GM23338 (cell line): ENCODE measurements at regions not wholly inside any gene's neighbourhood (a gene's known extent, or its start where the extent isn't known, plus 50 kb on each side); places are given as distances from the start of the nearest gene placed in this dataset.

Experiments
- ATAC-seq: fragments of 200-7000 bp; cut with Tn5 transposase; 3 replicates; pipeline ENCODE4 v1.9.1; 2020
- DNase-seq: peaks from one replicate; pipeline ENCODE4 v3.0.0-alpha.2; 2015; ENCODE audit warnings: low spot score
- H2AFZ ChIP-seq: fragments of 200-600 bp; sonication (generic); 2 replicates; pipeline ENCODE4 v1.8.0; 2016; ENCODE audit warnings: antibody characterized with exemption, mild to moderate bottlenecking, moderate library complexity
- H3F3A ChIP-seq: fragments of 200-600 bp; sonication (generic); replicated peaks from 2 replicates; pipeline ENCODE4 v1.8.0; 2017; ENCODE audit warnings: antibody characterized with exemption, mixed run types, low read depth
- H3K27ac ChIP-seq: fragments of 200-600 bp; sonication (generic); 2 replicates; pipeline ENCODE4 v1.6.1; 2016; ENCODE audit warnings: low read depth
- H3K27me3 ChIP-seq: fragments of 200-600 bp; sonication (generic); 2 replicates; pipeline ENCODE4 v1.8.0; 2016; ENCODE audit warnings: mild to moderate bottlenecking, mixed run types, moderate library complexity; ENCODE audit not compliant: insufficient read depth
- H3K36me3 ChIP-seq: fragments of 200-600 bp; sonication (generic); 2 replicates; pipeline ENCODE4 v1.8.0; 2016; ENCODE audit warnings: mild to moderate bottlenecking; ENCODE audit not compliant: insufficient read depth
- H3K4me1 ChIP-seq: fragments of 200-600 bp; sonication (generic); 2 replicates; pipeline ENCODE4 v1.8.0; 2016; ENCODE audit warnings: mild to moderate bottlenecking, moderate library complexity; ENCODE audit not compliant: insufficient read depth
- H3K4me2 ChIP-seq: fragments of 200-600 bp; sonication (generic); 2 replicates; pipeline ENCODE4 v1.7.1; 2017; ENCODE audit warnings: mixed run types
- H3K4me3 ChIP-seq: fragments of 200-600 bp; sonication (generic); 2 replicates; pipeline ENCODE4 v1.6.1; 2016; ENCODE audit warnings: mixed run types
- H3K79me2 ChIP-seq: fragments of 200-600 bp; sonication (generic); replicated peaks from 2 replicates; pipeline ENCODE4 v1.8.0; 2017; ENCODE audit warnings: mild to moderate bottlenecking; ENCODE audit not compliant: insufficient read depth
- H3K9me2 ChIP-seq: fragments of 200-600 bp; sonication (generic); 2 replicates; pipeline ENCODE4 v1.8.0; 2017; ENCODE audit not compliant: insufficient read depth
- H4K20me1 ChIP-seq: fragments of 200-600 bp; sonication (generic); replicated peaks from 2 replicates; pipeline ENCODE4 v1.8.0; 2017; ENCODE audit warnings: mild to moderate bottlenecking; ENCODE audit not compliant: insufficient read depth
- H3K27ac Mint-ChIP-seq: 2 replicates; pipeline ENCODE4 v1.8.0; 2020; ENCODE audit warnings: inconsistent platforms, mild to moderate bottlenecking, moderate library complexity, mixed read lengths
- H3K27me3 Mint-ChIP-seq: 3 replicates; pipeline ENCODE4 v1.8.0; 2022; ENCODE audit warnings: low read depth, mild to moderate bottlenecking, moderate library complexity, mixed read lengths, inconsistent platforms; ENCODE audit not compliant: insufficient read depth, poor library complexity
- H3K36me3 Mint-ChIP-seq: 3 replicates; pipeline ENCODE4 v1.8.0; 2021; ENCODE audit warnings: low read depth, mild to moderate bottlenecking, inconsistent platforms, moderate library complexity, mixed read lengths
- H3K4me1 Mint-ChIP-seq: 3 replicates; pipeline ENCODE4 v1.8.0; 2020; ENCODE audit warnings: mild to moderate bottlenecking, inconsistent platforms, mixed read lengths
- H3K4me3 Mint-ChIP-seq: 3 replicates; pipeline ENCODE4 v1.8.0; 2021; ENCODE audit warnings: moderate library complexity, mild to moderate bottlenecking, inconsistent platforms, mixed read lengths
- H3K9me3 Mint-ChIP-seq: 3 replicates; pipeline ENCODE4 v1.8.0; 2020; ENCODE audit warnings: moderate library complexity, mild to moderate bottlenecking, inconsistent platforms, mixed read lengths
- CREB1 ChIP-seq: fragments of 250-450 bp; sonication (Bioruptor Pico); IDR thresholded peaks from 2 replicates; pipeline ENCODE4 v1.5.0; 2020; ENCODE audit warnings: low read depth, mild to moderate bottlenecking, moderate library complexity
- EZH2 ChIP-seq: fragments of 200-600 bp; sonication (generic); IDR thresholded peaks from one replicate; pipeline ENCODE4 v1.8.0; 2017; ENCODE audit warnings: antibody characterized with exemption, mild to moderate bottlenecking, low read depth; ENCODE audit not compliant: unreplicated experiment
- EZH2phosphoT487 ChIP-seq: fragments of 200-600 bp; sonication (generic); IDR thresholded peaks from one replicate; pipeline ENCODE4 v1.8.1; 2018; ENCODE audit warnings: antibody characterized with exemption; ENCODE audit not compliant: unreplicated experiment
- JUNB ChIP-seq: IDR thresholded peaks from one replicate; pipeline ENCODE4 v1.6.1; 2016; ENCODE audit warnings: antibody characterized with exemption; ENCODE audit not compliant: unreplicated experiment
- NANOG ChIP-seq: IDR thresholded peaks from 2 replicates; pipeline ENCODE4 v1.6.1; 2016; ENCODE audit warnings: antibody characterized with exemption, borderline replicate concordance
- POLR2AphosphoS5 ChIP-seq: IDR thresholded peaks from 2 replicates; pipeline ENCODE4 v1.6.1; 2016; ENCODE audit warnings: antibody characterized with exemption, low read depth
- STAT1 ChIP-seq: IDR thresholded peaks from one replicate; pipeline ENCODE4 v1.6.1; 2016; ENCODE audit warnings: antibody characterized with exemption; ENCODE audit not compliant: unreplicated experiment
- ZNF114 ChIP-seq: fragments of 250-450 bp; sonication (Bioruptor Pico); IDR thresholded peaks from 2 replicates; pipeline ENCODE4 v1.5.0; 2020; ENCODE audit warnings: mild to moderate bottlenecking, moderate library complexity
- ZNF331 ChIP-seq: fragments of 250-450 bp; sonication (Bioruptor Pico); IDR thresholded peaks from 2 replicates; pipeline ENCODE4 v1.5.0; 2020; ENCODE audit warnings: low read depth, mild to moderate bottlenecking, moderate library complexity
- TF ChIP-seq, protein P1 (sequence below): fragments of 250-450 bp; sonication (Bioruptor Pico); IDR thresholded peaks from 2 replicates; pipeline ENCODE4 v1.5.0; 2020; ENCODE audit warnings: mild to moderate bottlenecking, moderate library complexity
- TF ChIP-seq, protein P2 (sequence below): IDR thresholded peaks from one replicate; pipeline ENCODE4 v1.6.1; 2018; ENCODE audit warnings: antibody characterized with exemption; ENCODE audit not compliant: unreplicated experiment

DNA sequence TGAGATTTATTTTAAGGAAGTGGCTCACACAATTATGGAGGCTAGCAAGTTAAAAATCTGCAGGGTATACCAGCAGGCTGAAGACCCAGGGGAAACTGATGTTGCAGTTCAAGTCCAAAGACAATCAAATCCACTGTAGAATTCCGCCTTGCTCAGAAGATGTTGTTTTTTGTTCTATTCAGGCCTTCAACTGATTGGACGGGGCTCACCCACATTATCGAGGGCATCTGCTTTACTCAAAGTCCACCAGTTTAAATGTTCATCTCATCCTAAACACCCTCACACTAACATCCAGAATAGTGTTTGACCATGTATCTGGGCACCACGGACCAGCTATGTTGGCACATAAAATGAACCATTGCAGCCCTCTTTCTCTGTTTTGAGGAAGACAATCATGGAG, 211.2 kb upstream of the GPR26 start (continued):
- TF ChIP-seq, protein P1, sequence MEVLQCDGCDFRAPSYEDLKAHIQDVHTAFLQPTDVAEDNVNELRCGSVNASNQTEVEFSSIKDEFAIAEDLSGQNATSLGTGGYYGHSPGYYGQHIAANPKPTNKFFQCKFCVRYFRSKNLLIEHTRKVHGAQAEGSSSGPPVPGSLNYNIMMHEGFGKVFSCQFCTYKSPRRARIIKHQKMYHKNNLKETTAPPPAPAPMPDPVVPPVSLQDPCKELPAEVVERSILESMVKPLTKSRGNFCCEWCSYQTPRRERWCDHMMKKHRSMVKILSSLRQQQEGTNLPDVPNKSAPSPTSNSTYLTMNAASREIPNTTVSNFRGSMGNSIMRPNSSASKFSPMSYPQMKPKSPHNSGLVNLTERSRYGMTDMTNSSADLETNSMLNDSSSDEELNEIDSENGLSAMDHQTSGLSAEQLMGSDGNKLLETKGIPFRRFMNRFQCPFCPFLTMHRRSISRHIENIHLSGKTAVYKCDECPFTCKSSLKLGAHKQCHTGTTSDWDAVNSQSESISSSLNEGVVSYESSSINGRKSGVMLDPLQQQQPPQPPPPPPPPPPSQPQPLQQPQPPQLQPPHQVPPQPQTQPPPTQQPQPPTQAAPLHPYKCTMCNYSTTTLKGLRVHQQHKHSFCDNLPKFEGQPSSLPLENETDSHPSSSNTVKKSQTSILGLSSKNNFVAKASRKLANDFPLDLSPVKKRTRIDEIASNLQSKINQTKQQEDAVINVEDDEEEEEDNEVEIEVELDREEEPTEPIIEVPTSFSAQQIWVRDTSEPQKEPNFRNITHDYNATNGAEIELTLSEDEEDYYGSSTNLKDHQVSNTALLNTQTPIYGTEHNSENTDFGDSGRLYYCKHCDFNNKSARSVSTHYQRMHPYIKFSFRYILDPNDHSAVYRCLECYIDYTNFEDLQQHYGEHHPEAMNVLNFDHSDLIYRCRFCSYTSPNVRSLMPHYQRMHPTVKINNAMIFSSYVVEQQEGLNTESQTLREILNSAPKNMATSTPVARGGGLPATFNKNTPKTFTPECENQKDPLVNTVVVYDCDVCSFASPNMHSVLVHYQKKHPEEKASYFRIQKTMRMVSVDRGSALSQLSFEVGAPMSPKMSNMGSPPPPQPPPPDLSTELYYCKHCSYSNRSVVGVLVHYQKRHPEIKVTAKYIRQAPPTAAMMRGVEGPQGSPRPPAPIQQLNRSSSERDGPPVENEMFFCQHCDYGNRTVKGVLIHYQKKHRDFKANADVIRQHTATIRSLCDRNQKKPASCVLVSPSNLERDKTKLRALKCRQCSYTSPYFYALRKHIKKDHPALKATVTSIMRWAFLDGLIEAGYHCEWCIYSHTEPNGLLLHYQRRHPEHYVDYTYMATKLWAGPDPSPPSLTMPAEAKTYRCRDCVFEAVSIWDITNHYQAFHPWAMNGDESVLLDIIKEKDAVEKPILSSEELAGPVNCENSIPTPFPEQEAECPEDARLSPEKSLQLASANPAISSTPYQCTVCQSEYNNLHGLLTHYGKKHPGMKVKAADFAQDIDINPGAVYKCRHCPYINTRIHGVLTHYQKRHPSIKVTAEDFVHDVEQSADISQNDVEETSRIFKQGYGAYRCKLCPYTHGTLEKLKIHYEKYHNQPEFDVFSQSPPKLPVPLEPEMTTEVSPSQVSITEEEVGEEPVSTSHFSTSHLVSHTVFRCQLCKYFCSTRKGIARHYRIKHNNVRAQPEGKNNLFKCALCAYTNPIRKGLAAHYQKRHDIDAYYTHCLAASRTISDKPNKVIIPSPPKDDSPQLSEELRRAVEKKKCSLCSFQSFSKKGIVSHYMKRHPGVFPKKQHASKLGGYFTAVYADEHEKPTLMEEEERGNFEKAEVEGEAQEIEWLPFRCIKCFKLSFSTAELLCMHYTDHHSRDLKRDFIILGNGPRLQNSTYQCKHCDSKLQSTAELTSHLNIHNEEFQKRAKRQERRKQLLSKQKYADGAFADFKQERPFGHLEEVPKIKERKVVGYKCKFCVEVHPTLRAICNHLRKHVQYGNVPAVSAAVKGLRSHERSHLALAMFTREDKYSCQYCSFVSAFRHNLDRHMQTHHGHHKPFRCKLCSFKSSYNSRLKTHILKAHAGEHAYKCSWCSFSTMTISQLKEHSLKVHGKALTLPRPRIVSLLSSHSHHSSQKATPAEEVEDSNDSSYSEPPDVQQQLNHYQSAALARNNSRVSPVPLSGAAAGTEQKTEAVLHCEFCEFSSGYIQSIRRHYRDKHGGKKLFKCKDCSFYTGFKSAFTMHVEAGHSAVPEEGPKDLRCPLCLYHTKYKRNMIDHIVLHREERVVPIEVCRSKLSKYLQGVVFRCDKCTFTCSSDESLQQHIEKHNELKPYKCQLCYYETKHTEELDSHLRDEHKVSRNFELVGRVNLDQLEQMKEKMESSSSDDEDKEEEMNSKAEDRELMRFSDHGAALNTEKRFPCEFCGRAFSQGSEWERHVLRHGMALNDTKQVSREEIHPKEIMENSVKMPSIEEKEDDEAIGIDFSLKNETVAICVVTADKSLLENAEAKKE (CRISPR knock-in tag) = no peak
- TF ChIP-seq NANOG (no peak), POLR2AphosphoS5 (no peak), EZH2 (no peak)

DNA sequence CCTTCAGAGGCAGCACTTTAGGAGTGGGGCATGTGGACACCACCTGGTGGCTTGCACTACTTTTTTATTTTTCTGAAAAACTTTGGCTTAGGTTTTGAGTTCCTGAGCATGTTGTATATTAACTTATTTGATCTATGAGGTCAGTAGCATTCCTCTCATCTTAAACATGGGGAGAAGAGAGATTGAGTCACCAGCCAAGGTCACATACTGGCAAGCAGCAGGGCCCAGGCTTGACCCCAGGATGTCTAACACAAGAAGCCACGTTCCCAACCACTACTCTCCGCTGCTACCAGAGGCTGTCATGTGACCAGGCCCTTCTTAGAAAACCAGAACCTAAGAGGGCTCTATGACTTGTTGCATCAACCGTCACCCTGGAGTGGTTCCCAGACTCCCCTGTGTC, 210.3 kb upstream of the GPR26 start:
- Histone ChIP-seq H3K36me3 (no peaks in the 10 kb centered on the region), H3K4me3 (no peak overlapping the region), H3K9me2 (0 out of 2 replicates have a peak, but pooled peaks cover 6% of the 10 kb centered on the region), H2AFZ (no peak overlapping the region), H3K4me2 (no peak overlapping the region), H4K20me1 (no peaks in the 10 kb centered on the region), H3K27ac (no peak overlapping the region), H3F3A (peaks cover 15% of the 10 kb centered on the region; the same call in 1 of the 2 replicates), H3K79me2 (no peaks in the 10 kb centered on the region), H3K27me3 (peaks cover 5% of the 10 kb centered on the region; the same call in 1 of the 2 replicates), H3K4me1 (peaks cover 32% of the 10 kb centered on the region)
- no peaks in the 10 kb centered on the region for H3K36me3 Mint-ChIP-seq
- H3K9me3 Mint-ChIP-seq = no peaks in the 10 kb centered on the region
- H3K27me3 Mint-ChIP-seq = peaks cover 9% of the 10 kb centered on the region
- no peak for ATAC-seq
- DNase-seq = no peak
- peaks cover 22% of the 10 kb centered on the region for H3K4me1 Mint-ChIP-seq
- no peak overlapping the region for H3K27ac Mint-ChIP-seq
- H3K4me3 Mint-ChIP-seq = no peak overlapping the region
- TF ChIP-seq CREB1 (CRISPR knock-in tag) (no peak), STAT1 (no peak), NANOG (no peak), EZH2phosphoT487 (no peak), EZH2 (no peak), JUNB (no peak), ZNF114 (CRISPR knock-in tag) (no peak), ZNF331 (CRISPR knock-in tag) (no peak)
- TF ChIP-seq, protein P2, sequence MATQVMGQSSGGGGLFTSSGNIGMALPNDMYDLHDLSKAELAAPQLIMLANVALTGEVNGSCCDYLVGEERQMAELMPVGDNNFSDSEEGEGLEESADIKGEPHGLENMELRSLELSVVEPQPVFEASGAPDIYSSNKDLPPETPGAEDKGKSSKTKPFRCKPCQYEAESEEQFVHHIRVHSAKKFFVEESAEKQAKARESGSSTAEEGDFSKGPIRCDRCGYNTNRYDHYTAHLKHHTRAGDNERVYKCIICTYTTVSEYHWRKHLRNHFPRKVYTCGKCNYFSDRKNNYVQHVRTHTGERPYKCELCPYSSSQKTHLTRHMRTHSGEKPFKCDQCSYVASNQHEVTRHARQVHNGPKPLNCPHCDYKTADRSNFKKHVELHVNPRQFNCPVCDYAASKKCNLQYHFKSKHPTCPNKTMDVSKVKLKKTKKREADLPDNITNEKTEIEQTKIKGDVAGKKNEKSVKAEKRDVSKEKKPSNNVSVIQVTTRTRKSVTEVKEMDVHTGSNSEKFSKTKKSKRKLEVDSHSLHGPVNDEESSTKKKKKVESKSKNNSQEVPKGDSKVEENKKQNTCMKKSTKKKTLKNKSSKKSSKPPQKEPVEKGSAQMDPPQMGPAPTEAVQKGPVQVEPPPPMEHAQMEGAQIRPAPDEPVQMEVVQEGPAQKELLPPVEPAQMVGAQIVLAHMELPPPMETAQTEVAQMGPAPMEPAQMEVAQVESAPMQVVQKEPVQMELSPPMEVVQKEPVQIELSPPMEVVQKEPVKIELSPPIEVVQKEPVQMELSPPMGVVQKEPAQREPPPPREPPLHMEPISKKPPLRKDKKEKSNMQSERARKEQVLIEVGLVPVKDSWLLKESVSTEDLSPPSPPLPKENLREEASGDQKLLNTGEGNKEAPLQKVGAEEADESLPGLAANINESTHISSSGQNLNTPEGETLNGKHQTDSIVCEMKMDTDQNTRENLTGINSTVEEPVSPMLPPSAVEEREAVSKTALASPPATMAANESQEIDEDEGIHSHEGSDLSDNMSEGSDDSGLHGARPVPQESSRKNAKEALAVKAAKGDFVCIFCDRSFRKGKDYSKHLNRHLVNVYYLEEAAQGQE = no peak
